ENCODE measurements at regions not wholly inside any gene's neighbourhood (a gene's known extent, or its start where the extent isn't known, plus 50 kb on each side); places are given as distances from the start of the nearest gene placed in this dataset.
A peak's percentile ranks its signal among the peaks of the same experiment; 100 is the strongest.

GRCh38 chr1:39153684-39154083 lies 50.8 kb upstream of the MACF1 start:
- DNase-seq = no peak
- intact Hi-C loops (cut with DNase I) = no loop called here

- DNase-seq = peak in 1 of 42 donors; percentile 42
- intact Hi-C loops (cut with DNase I) = no loop called here
Measured at GRCh38 chr1:39154553-39155421, 49.7 kb upstream of the MACF1 start.
